Breast epithelium (tissue), 3 donors: ENCODE measurements at regions not wholly inside any gene's neighbourhood (a gene's known extent, or its start where the extent isn't known, plus 50 kb on each side); places are given as distances from the start of the nearest gene placed in this dataset.

Experiments used
- POLR2A ChIP-seq: fragments of 450-650 bp; IDR thresholded peaks from one replicate; pipeline ENCODE4 v1.6.1; 2016; ENCODE audit warnings: antibody characterized with exemption, mild to moderate bottlenecking, moderate library complexity
- POLR2AphosphoS5 ChIP-seq, 3 donors: sonication (generic); formaldehyde crosslinking; IDR thresholded peaks; one replicate each; pipeline ENCODE4 v1.6.1; 2017; ENCODE audit warnings: antibody characterized with exemption in 3 of 3
- TF ChIP-seq, protein P1 (sequence below), 3 donors: fragments of 450-650 bp; IDR thresholded peaks; one replicate each; pipeline ENCODE4 v1.5.1; 2016 to 2017; ENCODE audit warnings: antibody characterized with exemption in 3 of 3, mild to moderate bottlenecking in 3 of 3, moderate library complexity in 3 of 3

DNA sequence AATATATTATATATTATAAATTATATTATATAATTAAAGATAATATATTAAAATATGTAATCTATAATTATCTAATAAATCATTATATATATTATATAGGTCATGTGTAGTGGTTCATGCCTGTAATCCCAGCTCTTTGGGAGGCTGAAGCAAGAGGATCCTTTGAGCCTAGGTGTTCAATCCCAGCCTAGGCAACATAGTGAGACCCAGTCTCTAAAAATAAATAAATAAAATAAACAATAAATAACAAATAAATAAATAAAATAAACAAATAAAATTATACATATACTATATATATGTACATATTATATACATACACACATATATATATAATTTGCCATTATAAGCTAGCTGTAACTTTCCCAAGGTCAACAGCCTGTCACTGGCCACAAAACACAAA, 277.7 kb downstream of the SETD4 start:
- no peak for TF ChIP-seq POLR2AphosphoS5 (IDR thresholded peaks at IDR 0.05)
- TF ChIP-seq, protein P1, sequence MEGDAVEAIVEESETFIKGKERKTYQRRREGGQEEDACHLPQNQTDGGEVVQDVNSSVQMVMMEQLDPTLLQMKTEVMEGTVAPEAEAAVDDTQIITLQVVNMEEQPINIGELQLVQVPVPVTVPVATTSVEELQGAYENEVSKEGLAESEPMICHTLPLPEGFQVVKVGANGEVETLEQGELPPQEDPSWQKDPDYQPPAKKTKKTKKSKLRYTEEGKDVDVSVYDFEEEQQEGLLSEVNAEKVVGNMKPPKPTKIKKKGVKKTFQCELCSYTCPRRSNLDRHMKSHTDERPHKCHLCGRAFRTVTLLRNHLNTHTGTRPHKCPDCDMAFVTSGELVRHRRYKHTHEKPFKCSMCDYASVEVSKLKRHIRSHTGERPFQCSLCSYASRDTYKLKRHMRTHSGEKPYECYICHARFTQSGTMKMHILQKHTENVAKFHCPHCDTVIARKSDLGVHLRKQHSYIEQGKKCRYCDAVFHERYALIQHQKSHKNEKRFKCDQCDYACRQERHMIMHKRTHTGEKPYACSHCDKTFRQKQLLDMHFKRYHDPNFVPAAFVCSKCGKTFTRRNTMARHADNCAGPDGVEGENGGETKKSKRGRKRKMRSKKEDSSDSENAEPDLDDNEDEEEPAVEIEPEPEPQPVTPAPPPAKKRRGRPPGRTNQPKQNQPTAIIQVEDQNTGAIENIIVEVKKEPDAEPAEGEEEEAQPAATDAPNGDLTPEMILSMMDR (IDR thresholded peaks at IDR 0.05) = no peak
- TF ChIP-seq POLR2A = no peak
